H1 (cell line): ENCODE measurements at regions not wholly inside any gene's neighbourhood (a gene's known extent, or its start where the extent isn't known, plus 50 kb on each side); places are given as distances from the start of the nearest gene placed in this dataset.

Experiments used
- CTCF ChIA-PET: fragments of 300-600 bp; sonication (Branson Sonifier 250); formaldehyde crosslinking; loops from one replicate; lab custom pipeline; 2021; ENCODE audit not compliant: partially characterized antibody; lab: Charles Lee
- POLR2A ChIA-PET: fragments of 300-600 bp; sonication (Branson Sonifier 250); formaldehyde crosslinking; loops from one replicate; lab custom pipeline; 2021; ENCODE audit warnings: inconsistent platforms; ENCODE audit not compliant: partially characterized antibody; lab: Charles Lee
- DNase-seq, 2 experiments: peaks; one replicate each; pipeline versions ENCODE4 v3.0.0 to v3.0.0-alpha.2; 2010 to 2022; ENCODE audit warnings: low spot score in 2 of 2, low read depth in 1 of 2, mixed read lengths in 1 of 2
- FAIRE-seq: peaks from 2 replicates; lab custom pipeline; 2011; peaks lifted over from hg19 to GRCh38; lab: Jason Lieb, UNC
- H2AFZ ChIP-seq: 2 replicates; pipeline ENCODE4 v1.8.1; 2012; ENCODE audit warnings: low read length, inconsistent platforms
- H2AK5ac ChIP-seq: 2 replicates; pipeline ENCODE4 v1.6.1; 2013; ENCODE audit warnings: low read depth, low read length
- H2BK120ac ChIP-seq: replicated peaks from 2 replicates; pipeline ENCODE3; 2013; ENCODE audit warnings: low read depth, low read length, inconsistent platforms
- H2BK12ac ChIP-seq: 2 replicates; pipeline ENCODE4 v1.6.1; 2013; ENCODE audit warnings: low read depth, low read length
- H2BK15ac ChIP-seq: 2 replicates; pipeline ENCODE4 v1.6.1; 2013; ENCODE audit warnings: low read length
- H2BK20ac ChIP-seq: 2 replicates; pipeline ENCODE4 v1.6.1; 2013; ENCODE audit warnings: low read length
- H2BK5ac ChIP-seq: 2 replicates; pipeline ENCODE4 v1.6.1; 2013; ENCODE audit warnings: low read depth, low read length
- H3K14ac ChIP-seq: 2 replicates; pipeline ENCODE4 v1.6.1; 2013; ENCODE audit warnings: inconsistent platforms; ENCODE audit not compliant: insufficient read length
- H3K18ac ChIP-seq: 2 replicates; pipeline ENCODE4 v1.6.1; 2013; ENCODE audit warnings: low read length; ENCODE audit errors: extremely low read depth
- H3K23ac ChIP-seq: 2 replicates; pipeline ENCODE4 v1.6.1; 2013; ENCODE audit warnings: inconsistent platforms; ENCODE audit not compliant: insufficient read length
- H3K23me2 ChIP-seq: 2 replicates; pipeline ENCODE4 v1.6.1; 2013; ENCODE audit warnings: low read depth, low read length
- H3K27ac ChIP-seq: 2 replicates; pipeline ENCODE4 v1.6.1; 2011; ENCODE audit warnings: low read depth, low read length, inconsistent platforms
- H3K27me3 ChIP-seq, 4 experiments: replicated peaks in 1 of 4; 1 replicate in 1 of 4; 2 replicates in 3 of 4; pipeline versions ENCODE4 v1.6.1 to v1.8.1; 2011 to 2013; ENCODE audit warnings: low read length in 3 of 4, mild to moderate bottlenecking in 3 of 4, inconsistent platforms in 2 of 4, mixed read lengths in 2 of 4, moderate library complexity in 1 of 4; ENCODE audit not compliant: control insufficient read depth in 3 of 4, insufficient read depth in 3 of 4; ENCODE audit errors: extremely low read depth in 1 of 4
- H3K36me3 ChIP-seq, 4 experiments: 2 replicates each; pipeline versions ENCODE4 v1.6.1 to v1.8.1; 2011 to 2013; ENCODE audit warnings: mild to moderate bottlenecking in 4 of 4, low read length in 3 of 4, moderate library complexity in 2 of 4, control low read depth in 1 of 4, inconsistent platforms in 1 of 4; ENCODE audit not compliant: insufficient read depth in 4 of 4, control insufficient read depth in 2 of 4
- H3K4ac ChIP-seq: replicated peaks from 2 replicates; pipeline ENCODE3; 2013; ENCODE audit warnings: low read length, low read depth, mixed read lengths, inconsistent platforms; ENCODE audit not compliant: insufficient read length
- H3K4me1 ChIP-seq, 4 experiments: replicated peaks in 1 of 4; 1 replicate in 1 of 4; 2 replicates in 3 of 4; pipeline versions ENCODE4 v1.6.1 to v1.8.1; 2011 to 2013; ENCODE audit warnings: low read length in 3 of 4, inconsistent platforms in 2 of 4, mixed read lengths in 1 of 4; ENCODE audit not compliant: insufficient read depth in 4 of 4, control insufficient read depth in 3 of 4
- H3K4me2 ChIP-seq, 2 experiments: 2 replicates each; pipeline versions ENCODE4 v1.6.1 to v1.8.1; 2011 to 2013; ENCODE audit warnings: low read depth in 2 of 2, low read length in 2 of 2, control low read depth in 1 of 2, inconsistent platforms in 1 of 2, mild to moderate bottlenecking in 1 of 2; ENCODE audit not compliant: insufficient read depth in 1 of 2
- H3K4me3 ChIP-seq, 4 experiments: fragments of 200-600, 300-600 bp in 1 of 4; sonication (generic), shearing (Covaris generic), sonication (Bioruptor Twin) in 1 of 4; 2 replicates each; pipeline versions ENCODE4 v1.5.1 to v1.8.1; 2011 to 2016; ENCODE audit warnings: low read length in 4 of 4, low read depth in 3 of 4, control low read depth in 2 of 4, inconsistent platforms in 2 of 4, mild to moderate bottlenecking in 2 of 4, mixed read lengths in 1 of 4, moderate library complexity in 1 of 4; ENCODE audit not compliant: insufficient read depth in 2 of 4; ENCODE audit errors: extremely low read depth in 1 of 4
- H3K56ac ChIP-seq: replicated peaks from 2 replicates; pipeline ENCODE3; 2013; ENCODE audit warnings: low read depth, mild to moderate bottlenecking, mixed read lengths, low read length, inconsistent platforms; ENCODE audit not compliant: insufficient read length
- H3K79me1 ChIP-seq: 2 replicates; pipeline ENCODE4 v1.6.1; 2013; ENCODE audit warnings: low read depth, low read length, control low read depth
- H3K79me2 ChIP-seq, 2 experiments: 2 replicates each; pipeline versions ENCODE4 v1.6.1 to v1.8.1; 2012 to 2013; ENCODE audit warnings: low read length in 2 of 2, mild to moderate bottlenecking in 2 of 2, inconsistent platforms in 1 of 2; ENCODE audit not compliant: insufficient read depth in 2 of 2, control insufficient read depth in 1 of 2
- H3K9ac ChIP-seq, 4 experiments: replicated peaks in 1 of 4; 1 replicate in 1 of 4; 2 replicates in 3 of 4; pipeline versions ENCODE4 v1.6.1 to v1.8.1; 2011 to 2013; ENCODE audit warnings: low read depth in 3 of 4, low read length in 3 of 4, control low read depth in 2 of 4, mild to moderate bottlenecking in 2 of 4, moderate library complexity in 2 of 4, inconsistent platforms in 1 of 4; ENCODE audit errors: extremely low read depth in 1 of 4
- H3K9me3 ChIP-seq, 2 experiments: 2 replicates each; pipeline versions ENCODE4 v1.6.1 to v1.8.1; 2012 to 2013; ENCODE audit warnings: mild to moderate bottlenecking in 2 of 2, moderate library complexity in 2 of 2, control low read depth in 1 of 2, inconsistent platforms in 1 of 2, low read depth in 1 of 2, low read length in 1 of 2, mixed read lengths in 1 of 2; ENCODE audit not compliant: insufficient read depth in 2 of 2
- H4K20me1 ChIP-seq, 2 experiments: replicated peaks in 1 of 2; 2 replicates each; pipeline versions ENCODE3 to v1.8.1; 2011 to 2013; ENCODE audit warnings: inconsistent platforms in 2 of 2, low read length in 2 of 2, mild to moderate bottlenecking in 1 of 2; ENCODE audit not compliant: insufficient read depth in 2 of 2, control insufficient read depth in 1 of 2
- H4K5ac ChIP-seq: 2 replicates; pipeline ENCODE4 v1.6.1; 2013; ENCODE audit warnings: low read length, low read depth, mixed read lengths, inconsistent platforms; ENCODE audit not compliant: insufficient read length
- H4K8ac ChIP-seq: 2 replicates; pipeline ENCODE4 v1.8.0; 2013; ENCODE audit warnings: mild to moderate bottlenecking, moderate library complexity, low read length, inconsistent platforms; ENCODE audit not compliant: insufficient read depth; ENCODE audit errors: extremely low read depth
- H4K91ac ChIP-seq: replicated peaks from 2 replicates; pipeline ENCODE3; 2013; ENCODE audit warnings: low read length, mixed read lengths, inconsistent platforms; ENCODE audit not compliant: insufficient read length
- GTF2F1 ChIP-seq: IDR thresholded peaks from 2 replicates; pipeline ENCODE4 v1.6.1; 2012; ENCODE audit warnings: low read depth, low read length, improper control_type of control experiment, borderline replicate concordance
- MAX ChIP-seq: IDR thresholded peaks from 2 replicates; pipeline ENCODE4 v1.6.1; 2012; ENCODE audit warnings: inconsistent platforms
- TEAD4 ChIP-seq: IDR thresholded peaks from 2 replicates; pipeline ENCODE4 v1.6.1; 2012; ENCODE audit warnings: low read depth, low read length, inconsistent platforms, mixed read lengths
- ZNF274 ChIP-seq: IDR thresholded peaks from 2 replicates; pipeline ENCODE4 v1.7.0; 2012; ENCODE audit warnings: low read length, borderline replicate concordance; ENCODE audit errors: extremely low read depth
- WGBS, 2 experiments: shearing (Covaris generic) in 1 of 2; methylation state at CpG; one replicate each; pipeline versions ENCODE4 v1.1.6 to v1.1.7; 2013 to 2015; ENCODE audit warnings: low lambda C conversion rate in 2 of 2, mixed read lengths in 2 of 2, inconsistent platforms in 1 of 2, low coverage in 1 of 2, missing lambda C conversion rate in 1 of 2; ENCODE audit not compliant: insufficient replicate concordance in 2 of 2, insufficient coverage in 1 of 2, insufficient read length in 1 of 2; ENCODE audit errors: extremely low coverage in 1 of 2, missing lambda C conversion rate in 1 of 2; 5-methylcytosine and 5-hydroxymethylcytosine counted together

- 90% methylated on average over 2 of the region's 2 CpGs; no CpG with 5 or more reads in 1 of the 2 experiments for WGBS, 2 experiments
- Histone ChIP-seq H3K4me2 (no peak overlapping the region), H3K27me3 (no peaks in the 10 kb centered on the region), H3K79me2 (no peaks in the 10 kb centered on the region), H2BK5ac (no peak overlapping the region), H3K23me2 (no peaks in the 10 kb centered on the region), H3K23ac (no peak overlapping the region), H3K36me3 (no peaks in the 10 kb centered on the region), H4K91ac (no peak overlapping the region), H2AFZ (no peak overlapping the region), H3K79me1 (no peaks in the 10 kb centered on the region), H2BK120ac (no peak overlapping the region), H3K9me3 (no peaks in the 10 kb centered on the region), H4K5ac (no peak overlapping the region), H4K8ac (no peak overlapping the region), H3K4ac (no peak overlapping the region), H3K14ac (no peak overlapping the region), H3K9ac (no peak overlapping the region), H3K4me3 (no peak overlapping the region), H2BK20ac (no peak overlapping the region), H2BK15ac (no peak overlapping the region), H4K20me1 (no peaks in the 10 kb centered on the region), H2BK12ac (no peak overlapping the region), H3K18ac (no peak overlapping the region), H3K27ac (no peak overlapping the region), H3K4me1 (no peaks in the 10 kb centered on the region), H2AK5ac (no peak overlapping the region), H3K56ac (no peak overlapping the region)
- ChIA-PET CTCF (no interaction called here), POLR2A (no interaction called here)
- FAIRE-seq (no peak), DNase-seq (no peak)
- no peak for TF ChIP-seq MAX
- no peak for TF ChIP-seq TEAD4
- TF ChIP-seq ZNF274 = no peak
- TF ChIP-seq GTF2F1 = no peak
Observed at GRCh38 chr3:61450866-61451265, 110.5 kb upstream of the PTPRG start.
